NCI-H1092 treated with DMSO at 0.1 percent for 48 hours (cell line): ENCODE measurements at regions not wholly inside any gene's neighbourhood (a gene's known extent, or its start where the extent isn't known, plus 50 kb on each side); places are given as distances from the start of the nearest gene placed in this dataset.

ENCODE experiments used
- DNase-seq: peaks from one replicate; lab custom pipeline; 2025; lab: John Stamatoyannopoulos, UW

DNA sequence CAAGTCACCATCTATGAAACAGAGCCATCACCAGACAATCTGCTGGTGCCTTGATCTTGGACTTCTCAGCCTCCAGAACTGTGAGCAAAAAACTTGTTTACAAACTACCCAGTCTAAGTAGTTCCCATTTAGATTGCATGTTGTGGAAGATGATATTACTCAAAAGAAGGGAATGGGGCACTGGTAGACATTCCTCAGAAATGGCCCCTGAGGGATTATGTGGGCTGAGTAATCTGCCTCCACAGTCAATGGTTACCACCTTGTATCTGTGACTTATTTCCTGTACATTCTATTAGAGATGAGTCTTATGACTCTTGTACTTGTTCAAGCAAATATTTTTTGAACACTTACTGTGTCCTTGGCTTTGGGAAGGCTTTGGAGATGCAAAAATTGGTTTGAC lies 160.4 kb downstream of the NUP35 start:
- no peak for DNase-seq

DNA sequence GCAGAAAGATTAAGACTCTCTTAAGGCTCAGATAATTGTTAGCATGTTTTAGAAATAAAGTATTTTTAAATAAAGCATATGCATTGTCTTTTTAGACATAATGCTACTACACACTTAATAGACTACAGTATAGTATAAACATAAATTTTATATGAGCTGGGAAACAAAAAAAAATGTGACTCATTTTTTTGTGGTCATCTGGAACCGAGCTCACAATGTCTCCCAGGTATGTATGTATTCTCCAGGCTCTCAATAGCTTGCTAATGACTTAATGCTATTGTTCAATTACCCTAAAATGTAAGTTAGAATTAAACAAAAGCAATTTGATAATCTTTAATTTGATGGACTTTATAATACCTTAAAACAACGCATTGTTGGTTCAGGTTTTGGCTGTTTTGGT lies 167.2 kb downstream of the NUP35 start:
- no peak for DNase-seq

DNA sequence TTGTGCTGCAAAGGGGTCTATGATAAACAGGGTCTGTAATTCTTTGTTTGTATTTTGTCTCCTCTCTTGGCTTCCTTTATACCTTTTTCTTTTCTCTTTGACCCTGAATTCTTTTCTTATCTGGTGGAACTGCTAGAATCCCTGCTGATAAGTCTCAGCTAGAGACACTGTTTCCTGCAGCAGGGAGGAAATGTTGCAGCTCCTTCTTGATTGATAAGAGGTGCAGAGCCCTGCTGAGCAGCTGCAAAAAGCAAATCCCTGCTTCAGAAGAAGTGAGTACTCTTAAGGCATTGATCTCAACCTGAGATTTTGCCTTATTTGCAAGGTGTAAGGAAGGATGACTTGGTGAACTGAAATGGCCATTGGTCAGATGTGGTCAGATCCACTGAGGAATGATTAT lies 167.8 kb downstream of the NUP35 start:
- no peak for DNase-seq

DNA sequence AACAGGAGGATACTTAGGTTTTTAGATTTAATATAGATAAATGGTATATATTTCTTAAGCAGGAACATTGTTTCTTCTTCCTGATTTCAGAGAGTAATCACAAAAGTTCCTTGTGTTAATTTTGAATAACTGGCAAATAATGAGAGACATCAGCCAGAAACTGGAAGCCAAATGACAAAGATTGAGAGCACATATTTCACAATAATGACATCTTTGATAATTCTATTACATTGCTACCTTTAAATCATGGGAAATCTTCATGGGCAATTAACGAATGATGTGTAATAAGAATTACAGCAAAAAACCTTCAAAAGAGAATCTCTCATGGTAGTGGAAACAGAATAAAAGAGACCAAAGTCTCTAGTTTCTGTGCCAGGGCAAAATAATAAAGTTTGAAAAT lies 215.1 kb downstream of the NUP35 start:
- no peak for DNase-seq

DNA sequence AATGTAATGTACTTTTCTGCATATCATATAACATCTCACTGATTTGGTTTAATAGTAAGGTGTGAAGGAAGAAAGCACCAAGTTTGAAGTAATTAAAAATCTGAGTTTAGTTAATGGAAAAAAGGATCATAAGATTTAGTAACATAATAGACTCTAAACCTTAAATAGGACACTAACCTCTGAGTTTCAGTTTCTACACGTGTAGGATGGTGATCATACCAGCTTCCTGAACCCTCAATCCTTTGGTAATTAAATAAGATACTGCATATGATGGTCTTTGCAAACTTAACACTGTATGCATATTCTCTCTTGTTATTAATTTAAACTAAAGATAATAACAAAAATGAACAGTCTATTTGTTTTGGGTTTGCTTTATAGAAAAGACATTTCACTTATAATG lies 216.8 kb downstream of the NUP35 start:
- no peak for DNase-seq

DNA sequence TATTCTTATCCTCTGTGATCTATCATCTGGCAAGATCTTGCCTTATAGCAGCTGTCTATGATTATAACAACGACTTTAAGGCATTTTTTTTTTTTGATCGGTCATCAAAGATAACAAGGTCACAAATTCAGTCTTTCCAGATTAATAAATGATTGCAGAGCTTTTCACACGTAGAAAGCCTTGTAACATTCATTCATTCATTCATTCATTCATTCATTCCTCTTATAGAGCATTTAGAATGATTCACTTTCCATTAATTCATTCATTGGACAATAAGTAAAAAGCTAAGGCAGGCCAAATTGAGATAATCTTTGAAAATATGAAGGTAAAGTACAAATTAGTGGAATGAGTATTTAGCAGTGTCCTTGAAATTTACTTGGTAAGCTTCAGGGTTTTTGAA lies 223.7 kb downstream of the NUP35 start:
- no peak for DNase-seq

DNA sequence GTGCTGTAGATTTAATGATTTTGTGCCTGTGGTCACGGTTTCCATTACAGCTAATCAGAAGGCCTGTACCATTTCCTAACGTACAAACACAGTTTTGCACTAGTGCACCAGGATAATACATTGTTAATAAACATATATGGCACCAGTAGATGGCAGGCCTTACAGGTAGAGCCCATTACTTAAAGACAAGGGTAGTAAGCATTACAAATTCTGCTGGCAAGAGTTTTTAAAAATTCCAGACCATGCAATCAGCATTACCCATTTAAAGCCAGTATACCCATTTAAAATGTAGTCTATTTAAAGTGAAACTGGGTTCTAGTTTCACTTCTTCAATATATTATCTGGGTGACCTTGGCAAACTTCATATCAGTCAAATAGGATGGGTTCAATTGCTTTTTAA lies 224.2 kb downstream of the NUP35 start:
- DNase-seq: no peak

DNA sequence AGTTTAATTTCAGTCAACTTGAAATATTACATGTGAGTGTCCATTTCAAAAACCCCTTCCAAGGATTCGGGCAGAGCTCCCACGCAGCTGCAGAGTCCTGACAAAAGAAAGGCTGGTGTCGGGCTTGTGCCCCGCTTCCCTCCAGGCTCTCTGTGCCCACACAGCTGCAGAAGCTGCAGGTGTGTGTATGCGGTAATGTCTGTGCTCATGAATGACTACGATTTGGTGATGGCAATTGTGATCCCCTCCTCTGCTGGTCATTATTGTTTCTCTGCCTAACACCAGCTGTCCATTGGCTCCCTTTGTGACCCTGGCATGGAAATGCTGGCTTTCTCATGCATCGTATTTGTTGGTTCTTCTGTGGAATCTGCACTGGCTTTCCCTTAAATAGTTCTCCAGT lies 224.8 kb downstream of the NUP35 start:
- DNase-seq: peak; percentile 26

DNA sequence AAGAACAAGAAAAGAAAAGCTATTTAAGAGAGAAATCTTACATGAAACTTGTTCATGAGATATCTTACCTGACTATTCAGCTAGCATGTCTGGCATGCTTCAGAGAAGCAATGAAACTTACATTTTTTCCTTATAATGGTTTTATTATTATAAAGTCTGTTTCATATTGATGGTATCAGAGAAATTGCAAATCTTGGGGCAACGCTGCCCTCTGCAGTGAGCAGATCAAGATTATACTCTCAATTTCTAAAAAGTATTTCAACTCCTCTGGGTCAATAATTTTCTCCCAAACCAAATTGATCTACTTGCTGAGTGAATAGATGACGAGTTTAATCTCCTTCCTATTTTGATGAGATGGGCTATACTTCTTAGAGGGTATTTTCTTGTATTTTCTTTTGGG lies 235.6 kb downstream of the NUP35 start:
- no peak for DNase-seq

DNA sequence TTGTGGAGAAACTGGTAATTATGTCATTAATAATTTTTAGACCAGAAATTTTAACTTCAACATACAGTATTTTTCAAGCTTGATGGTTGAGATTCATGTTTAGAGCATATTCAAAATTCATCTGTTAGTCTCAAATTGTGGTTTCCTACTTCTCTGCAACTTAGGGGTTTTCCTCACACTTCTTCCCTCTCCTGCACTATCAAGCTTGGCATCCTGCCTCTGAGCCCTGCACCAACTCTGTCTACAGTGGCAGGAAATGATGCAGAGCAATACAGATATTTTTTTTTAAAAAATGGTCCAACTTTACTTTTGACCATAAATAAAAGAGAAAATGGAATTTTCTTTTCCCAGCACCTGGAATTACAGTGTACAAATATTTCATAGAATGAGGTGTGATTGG lies 247.3 kb downstream of the NUP35 start:
- DNase-seq: no peak

DNA sequence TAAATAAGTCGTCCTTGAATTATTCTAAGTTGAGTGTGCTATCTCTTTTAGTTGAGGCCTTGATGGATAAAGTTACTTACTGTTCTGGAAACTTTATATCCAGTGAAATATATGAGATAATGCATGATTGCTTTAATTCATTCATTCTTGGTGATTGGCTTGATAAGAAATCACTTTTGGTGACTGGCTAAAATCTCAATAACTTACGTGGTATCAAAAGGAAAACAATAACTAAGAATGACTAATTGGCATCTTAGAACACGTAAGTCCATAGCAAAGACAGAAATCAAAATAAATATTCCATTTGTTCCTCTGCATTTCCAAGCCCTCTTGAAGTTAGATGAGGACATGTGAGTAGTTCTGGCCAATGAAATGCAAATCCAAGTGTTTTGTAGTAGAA lies 251.6 kb downstream of the NUP35 start:
- no peak for DNase-seq

DNA sequence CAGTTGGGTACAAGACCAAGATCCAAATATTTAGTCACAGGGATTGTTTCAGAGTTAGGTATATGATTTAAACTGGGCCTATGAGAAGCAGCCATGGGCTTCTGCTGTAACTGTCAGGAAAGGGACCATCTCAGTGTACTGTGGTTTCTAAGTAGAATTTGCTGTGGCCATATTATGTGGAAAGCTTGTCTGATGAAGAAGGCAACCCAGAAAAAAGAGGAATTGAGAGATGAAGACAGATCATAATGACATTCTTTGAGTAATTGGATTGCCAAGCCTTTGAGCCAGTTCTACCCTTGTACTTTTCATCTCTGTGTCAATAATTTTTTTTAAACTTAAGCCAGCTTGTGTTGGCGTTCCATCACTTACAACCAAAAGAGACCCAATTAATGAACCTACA lies 259.6 kb downstream of the NUP35 start:
- no peak for DNase-seq

DNA sequence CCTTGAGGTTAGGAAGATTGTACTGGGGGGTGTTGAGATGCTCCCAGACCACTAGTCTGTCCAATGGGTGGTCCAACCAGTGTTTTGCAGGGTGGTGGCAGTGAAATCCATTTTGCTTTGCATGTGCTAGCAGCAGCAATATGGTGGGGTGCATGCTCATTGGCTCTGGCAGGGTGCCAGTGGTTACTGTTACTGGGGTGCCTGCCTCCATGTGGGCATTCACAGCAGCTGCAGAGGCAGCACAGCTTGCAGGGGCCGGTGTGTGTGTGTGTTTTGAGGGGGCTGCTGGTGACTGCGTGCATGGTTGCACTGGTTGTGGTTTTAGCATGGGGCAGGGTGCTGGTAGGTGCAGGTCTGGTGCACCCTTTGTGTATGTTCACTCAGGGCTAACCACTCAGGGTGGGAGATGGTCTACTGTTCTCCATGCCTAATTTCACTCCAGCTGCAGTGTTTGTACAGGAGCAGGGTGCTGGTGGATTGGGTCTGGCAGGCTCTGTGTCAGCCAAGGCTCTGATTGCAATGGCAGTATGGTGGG lies 265.4 kb downstream of the NUP35 start:
- no peak for DNase-seq

DNA sequence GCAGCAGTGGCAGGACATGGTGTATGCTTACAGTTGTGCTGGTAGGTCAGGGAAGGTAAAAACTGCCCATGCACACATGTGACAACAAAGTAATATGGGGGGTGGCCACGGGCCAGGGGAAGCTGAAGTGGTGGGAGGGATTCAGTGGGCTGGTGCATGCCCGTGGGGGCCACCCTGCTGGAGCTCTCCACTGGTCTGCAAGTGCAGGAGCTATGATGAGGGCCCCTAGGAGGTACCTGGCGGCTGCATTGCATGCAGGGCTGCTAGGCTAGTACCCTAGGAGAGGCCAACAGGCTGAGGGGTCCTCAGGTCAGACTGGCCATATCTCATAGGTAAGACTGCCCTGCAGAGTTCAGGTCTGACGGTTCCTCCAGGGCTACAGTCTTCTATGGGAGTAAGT lies 265.9 kb downstream of the NUP35 start:
- no peak for DNase-seq

DNA sequence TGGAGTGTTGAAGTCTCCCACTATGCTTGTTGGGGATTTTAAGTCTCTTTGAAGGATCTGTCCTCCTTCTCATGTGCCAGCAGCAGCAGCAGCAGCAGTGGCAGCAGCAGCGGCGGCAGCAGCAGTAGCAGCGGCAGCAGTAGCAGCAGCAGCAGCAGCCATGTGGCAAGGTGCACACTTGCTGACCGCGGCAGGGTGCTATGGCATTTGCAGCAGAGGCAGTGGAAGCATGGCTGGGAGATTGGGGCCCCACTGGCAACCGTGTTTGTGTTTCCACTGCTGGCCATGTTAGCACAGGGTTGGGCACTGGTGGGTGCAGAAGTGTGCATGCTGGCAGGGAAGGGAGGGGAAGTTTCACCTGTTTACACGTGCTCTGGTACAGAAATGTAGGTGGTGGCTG lies 280.1 kb downstream of the NUP35 start:
- no peak for DNase-seq

DNA sequence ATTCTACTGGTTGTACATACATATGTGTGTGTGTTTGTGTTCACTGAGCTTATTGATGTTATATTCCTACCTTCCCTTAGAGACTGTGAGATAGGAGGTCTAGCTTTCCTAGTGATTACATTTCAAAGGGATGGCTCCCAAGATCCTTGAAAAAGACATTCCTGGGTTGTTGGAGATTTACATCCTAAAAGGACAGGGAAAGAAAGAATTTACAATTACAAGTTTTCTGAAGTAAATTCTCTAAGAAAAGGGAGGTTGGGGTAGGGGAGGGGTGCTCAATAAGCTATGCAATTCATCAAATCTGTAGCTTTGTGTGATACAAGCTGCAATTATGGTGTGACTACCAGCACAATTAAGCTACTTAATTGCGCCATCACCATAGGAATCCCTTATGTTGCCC lies 284.3 kb downstream of the NUP35 start:
- DNase-seq: no peak

DNA sequence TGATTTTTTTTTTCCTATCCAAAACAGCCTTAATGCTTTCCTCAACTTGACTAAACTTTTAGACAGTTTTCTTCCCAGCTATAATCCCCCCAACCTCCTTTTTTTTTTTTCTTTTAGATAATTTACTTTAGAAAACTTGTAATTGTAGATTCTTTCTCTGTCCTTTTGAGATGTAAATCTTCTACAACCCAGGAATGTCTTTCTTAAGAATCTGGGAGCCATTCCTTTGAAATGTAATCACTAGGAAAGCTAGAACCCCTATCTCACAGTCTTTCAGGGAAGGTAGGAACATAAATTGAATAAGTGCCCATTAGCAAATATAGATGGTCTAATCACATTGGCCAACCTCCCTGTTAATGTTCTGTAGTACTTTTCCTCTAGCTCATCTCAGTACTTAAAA lies 285.4 kb downstream of the NUP35 start:
- DNase-seq: no peak

DNA sequence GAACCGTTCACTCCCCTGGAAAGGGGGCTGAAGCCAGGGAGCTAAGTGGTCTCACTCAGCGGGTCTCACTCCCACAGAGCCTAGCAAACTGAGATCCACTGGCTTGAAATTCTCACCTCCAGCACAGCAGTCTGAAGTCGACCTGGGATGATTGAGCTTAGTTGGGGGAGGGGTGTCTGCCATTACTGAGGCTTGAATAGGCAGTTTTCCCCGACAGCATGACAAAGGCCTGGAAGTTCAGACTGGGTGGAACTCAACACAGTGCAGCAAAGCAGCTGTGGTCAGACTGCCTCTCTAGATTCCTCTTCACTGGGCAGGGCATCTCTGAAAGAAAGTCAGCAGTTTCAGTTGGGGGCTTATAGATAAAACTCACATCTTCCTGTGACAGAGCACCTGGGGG lies 292.5 kb downstream of the NUP35 start:
- DNase-seq: no peak

DNA sequence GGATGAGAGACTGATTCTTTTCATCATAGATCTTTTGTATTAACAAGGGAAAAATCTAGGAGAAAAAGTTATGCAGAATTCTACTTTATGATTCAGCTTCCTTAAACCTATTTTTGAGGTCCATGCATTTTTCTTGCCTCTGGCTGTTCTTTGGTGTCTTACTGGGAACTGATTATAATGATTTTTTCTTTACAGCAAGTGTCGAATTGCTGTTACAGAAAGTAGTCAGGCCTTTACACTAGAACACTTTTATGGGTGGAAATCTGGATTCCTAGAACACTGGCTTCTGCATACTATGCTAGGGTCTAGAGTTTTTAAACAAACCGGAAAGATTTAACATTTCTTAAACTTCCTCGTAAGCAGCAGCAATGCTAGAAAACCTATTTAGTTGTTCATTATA lies 302.6 kb downstream of the NUP35 start:
- no peak for DNase-seq

DNA sequence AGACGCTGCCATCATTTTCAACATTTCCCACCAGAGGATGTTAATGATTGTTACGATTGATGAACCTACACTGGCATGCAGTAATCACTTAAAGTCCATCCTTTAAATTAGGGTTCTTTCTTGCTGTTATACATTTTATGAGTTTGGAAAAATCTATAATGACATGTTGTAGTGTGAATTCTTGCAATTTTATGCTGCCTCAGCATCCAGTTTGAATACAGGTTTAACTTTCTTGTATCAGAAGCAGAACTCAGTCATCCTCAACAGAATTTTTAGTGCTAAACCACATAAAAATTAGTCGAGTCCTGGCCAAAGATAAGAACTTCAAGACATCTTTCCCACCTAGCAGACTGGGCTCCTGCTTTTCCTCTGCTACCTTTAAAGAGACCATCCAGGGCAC lies 303.3 kb downstream of the NUP35 start:
- no peak for DNase-seq

DNA sequence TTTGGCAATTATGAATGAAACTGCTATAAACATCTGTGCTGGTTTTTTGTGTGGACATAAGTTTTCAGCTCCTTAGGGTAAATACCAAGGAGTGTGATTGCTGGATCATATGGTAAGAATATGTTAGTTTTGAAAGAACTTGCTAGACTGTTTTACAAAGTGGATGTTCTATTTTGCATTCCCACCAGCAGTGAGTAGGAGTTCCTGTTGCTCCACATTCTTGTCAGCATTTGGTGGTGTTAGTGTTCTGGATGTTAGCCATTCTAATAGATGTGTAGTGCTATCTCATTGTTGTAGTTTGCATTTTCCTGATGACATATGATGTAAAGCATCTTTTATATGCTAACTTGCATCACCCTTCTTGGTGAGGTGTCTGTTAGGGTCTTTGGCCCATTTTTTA lies 304.6 kb downstream of the NUP35 start:
- no peak for DNase-seq

DNA sequence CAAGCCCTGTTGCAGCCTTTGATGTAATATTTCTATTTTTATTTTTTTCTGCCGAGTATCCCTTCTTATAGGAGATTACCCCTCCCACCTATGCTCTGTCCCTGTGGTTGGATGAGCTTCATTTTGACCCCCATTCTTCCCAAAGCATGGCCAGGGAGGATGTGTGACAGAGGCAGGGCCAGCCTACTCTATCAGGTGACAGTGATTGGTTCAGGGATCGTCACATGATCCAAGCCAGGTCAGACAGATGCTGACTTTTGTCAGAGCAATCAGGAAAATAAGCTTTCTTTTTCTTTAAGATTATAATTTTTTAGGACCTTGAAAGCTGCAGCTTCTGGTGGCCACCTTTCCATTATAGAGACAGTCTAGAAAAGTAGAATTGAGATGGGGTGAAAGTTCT lies 314.3 kb downstream of the NUP35 start:
- DNase-seq: no peak

DNA sequence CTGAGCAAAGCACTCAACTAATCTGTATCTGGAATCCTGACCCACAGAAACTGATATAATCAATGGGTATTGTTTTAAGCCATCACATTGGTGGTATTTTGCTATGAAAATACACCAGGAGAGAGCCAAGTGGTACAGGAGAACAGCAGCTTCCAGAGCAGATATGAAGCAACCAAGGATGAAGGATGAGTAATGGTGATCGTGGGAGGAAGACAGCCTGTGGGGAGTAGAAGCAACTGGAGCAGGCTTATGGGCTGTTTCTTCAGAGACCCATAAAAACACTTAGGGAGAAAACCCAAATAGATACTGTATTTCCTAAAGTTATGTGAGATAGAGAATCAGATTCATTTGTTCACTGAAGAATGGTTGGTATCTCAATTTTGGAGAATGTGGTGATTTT lies 330.8 kb downstream of the NUP35 start:
- DNase-seq: no peak

DNA sequence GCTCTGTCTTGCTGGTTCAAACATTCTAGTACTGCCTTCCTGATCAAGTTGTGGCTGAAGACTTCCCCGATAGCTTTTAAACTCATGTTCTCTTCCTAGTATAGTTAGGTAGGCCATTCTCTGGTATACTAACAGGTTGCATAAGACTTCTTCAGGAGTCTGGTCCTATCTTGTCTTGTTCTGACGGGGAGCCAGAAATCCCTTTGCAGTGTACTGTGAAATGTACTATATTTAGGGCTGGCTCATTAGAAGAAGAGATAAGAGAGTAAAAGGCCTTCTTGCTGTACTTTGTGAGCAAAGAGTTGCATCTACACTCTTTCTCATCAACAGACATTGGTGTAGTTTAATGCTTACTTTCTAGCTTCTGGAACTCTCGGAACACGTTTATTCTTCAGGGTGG lies 331.9 kb downstream of the NUP35 start:
- no peak for DNase-seq

DNA sequence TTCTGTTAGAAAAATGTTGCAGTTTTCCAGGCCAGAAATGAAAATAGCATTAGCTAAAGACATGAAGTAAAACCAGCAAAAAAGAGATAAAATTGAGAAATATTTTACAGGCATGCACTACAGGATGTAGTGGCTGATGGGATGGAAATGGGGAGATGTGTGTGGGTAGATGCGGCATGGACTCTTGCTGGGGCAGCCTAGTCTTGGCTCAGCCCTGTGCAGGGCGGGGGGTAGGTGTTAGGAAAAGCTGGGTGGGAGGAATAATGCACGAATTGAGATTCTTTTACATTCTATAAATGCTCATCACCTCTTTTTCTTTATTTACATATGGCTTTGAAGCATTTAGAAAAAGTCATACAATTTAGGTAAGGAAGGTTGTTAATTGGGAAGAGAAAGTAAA lies 334.2 kb downstream of the NUP35 start:
- no peak for DNase-seq
